SHP77 treated with DMSO at 0.1 percent for 48 hours (cell line): ENCODE measurements at regions not wholly inside any gene's neighbourhood (a gene's known extent, or its start where the extent isn't known, plus 50 kb on each side); places are given as distances from the start of the nearest gene placed in this dataset.
"Not testable (repeated sequence)": the region's sequence is repeated elsewhere in the genome, so short reads cannot be mapped to it uniquely, and the experiment has no call there.

Experiments used
- DNase-seq: peaks from one replicate; lab custom pipeline; 2025; lab: John Stamatoyannopoulos, UW

GRCh38 chr12:102728506-102729242 lies 188.4 kb downstream of the PAH start:
- DNase-seq = no peak

- no peak for DNase-seq
Measured at GRCh38 chr12:102726686-102727085, 190.4 kb downstream of the PAH start.

- no peak for DNase-seq
Measured at GRCh38 chr12:102722147-102722546, 194.9 kb downstream of the PAH start.

- DNase-seq = no peak
Measured at GRCh38 chr12:102708108-102708507, 208.9 kb downstream of the PAH start.

GRCh38 chr12:102702447-102703114 lies 214.5 kb downstream of the PAH start:
- DNase-seq = peak; percentile 12

GRCh38 chr12:102696045-102696444 lies 215.7 kb upstream of the IGF1 start:
- no peak for DNase-seq

- DNase-seq = no peak
Measured at GRCh38 chr12:102694903-102695302, 214.5 kb upstream of the IGF1 start.

GRCh38 chr12:102691773-102692555 lies 211.6 kb upstream of the IGF1 start:
- DNase-seq = no peak

GRCh38 chr12:102690253-102690652 lies 209.9 kb upstream of the IGF1 start:
- no peak for DNase-seq

- DNase-seq = no peak
Measured at GRCh38 chr12:102689701-102690100, 209.3 kb upstream of the IGF1 start.

GRCh38 chr12:102687523-102687922 lies 207.2 kb upstream of the IGF1 start:
- no peak for DNase-seq

GRCh38 chr12:102685841-102686240 lies 205.5 kb upstream of the IGF1 start:
- DNase-seq = no peak

GRCh38 chr12:102685172-102685571 lies 204.8 kb upstream of the IGF1 start:
- DNase-seq = no peak

- DNase-seq = no peak
Measured at GRCh38 chr12:102682366-102683289, 202.3 kb upstream of the IGF1 start.

GRCh38 chr12:102681747-102682146 lies 201.4 kb upstream of the IGF1 start:
- no peak for DNase-seq

GRCh38 chr12:102681309-102681708 lies 200.9 kb upstream of the IGF1 start:
- DNase-seq = no peak

GRCh38 chr12:102680304-102680703 lies 199.9 kb upstream of the IGF1 start:
- no peak for DNase-seq

GRCh38 chr12:102676812-102677211 lies 196.4 kb upstream of the IGF1 start:
- no peak for DNase-seq

- DNase-seq = no peak
Measured at GRCh38 chr12:102675672-102676071, 195.3 kb upstream of the IGF1 start.

- DNase-seq = no peak
Measured at GRCh38 chr12:102673606-102674005, 193.2 kb upstream of the IGF1 start.

GRCh38 chr12:102672212-102672611 lies 191.8 kb upstream of the IGF1 start:
- DNase-seq = not testable (repeated sequence)

- no peak for DNase-seq
Measured at GRCh38 chr12:102669056-102669455, 188.7 kb upstream of the IGF1 start.
